ENCODE measurements at regions not wholly inside any gene's neighbourhood (a gene's known extent, or its start where the extent isn't known, plus 50 kb on each side); places are given as distances from the start of the nearest gene placed in this dataset.

- TF ChIP-seq CTCF (IDR thresholded peaks at IDR 0.05), result no peak
- TF ChIP-seq POLR2A (IDR thresholded peaks at IDR 0.05), result no peak
Measured at GRCh38 chrX:3768881-3769280, 55.4 kb upstream of the PRKX start.
